Neutrophil (primary cell): ENCODE measurements at regions not wholly inside any gene's neighbourhood (a gene's known extent, or its start where the extent isn't known, plus 50 kb on each side); places are given as distances from the start of the nearest gene placed in this dataset.

Experiments used
- H3K27ac ChIP-seq: fragments of 200-600 bp; sonication (generic); 2 replicates; pipeline ENCODE4 v1.5.1; 2016; ENCODE audit warnings: mild to moderate bottlenecking, moderate library complexity
- H3K27me3 ChIP-seq: fragments of 200-600 bp; sonication (generic); 2 replicates; pipeline ENCODE4 v1.6.0; 2016; ENCODE audit warnings: mild to moderate bottlenecking
- H3K36me3 ChIP-seq: fragments of 200-600 bp; sonication (generic); 2 replicates; pipeline ENCODE4 v1.5.1; 2017
- H3K4me1 ChIP-seq, 2 experiments: fragments of 200-600 bp in 1 of 2; sonication (generic) in 1 of 2; 1 replicate in 1 of 2; 2 replicates in 1 of 2; pipeline versions ENCODE4 v1.5.1 to v1.6.1; 2013 to 2016; ENCODE audit warnings: low read depth in 1 of 2, low read length in 1 of 2, mild to moderate bottlenecking in 1 of 2, moderate library complexity in 1 of 2; ENCODE audit not compliant: control insufficient read depth in 1 of 2, insufficient read depth in 1 of 2
- H3K4me3 ChIP-seq, 2 experiments: fragments of 200-600 bp in 1 of 2; sonication (generic) in 1 of 2; 1 replicate in 1 of 2; 2 replicates in 1 of 2; pipeline ENCODE4 v1.5.1; 2013 to 2016; ENCODE audit warnings: low read depth in 1 of 2, low read length in 1 of 2, mild to moderate bottlenecking in 1 of 2, moderate library complexity in 1 of 2
- H3K9me3 ChIP-seq: fragments of 200-600 bp; sonication (generic); 2 replicates; pipeline ENCODE4 v1.5.1; 2016
- TF ChIP-seq, protein P1 (sequence below): fragments of 200-600 bp; sonication (generic); IDR thresholded peaks from 2 replicates; pipeline ENCODE4 v1.5.1; 2016; ENCODE audit warnings: antibody characterized with exemption

DNA sequence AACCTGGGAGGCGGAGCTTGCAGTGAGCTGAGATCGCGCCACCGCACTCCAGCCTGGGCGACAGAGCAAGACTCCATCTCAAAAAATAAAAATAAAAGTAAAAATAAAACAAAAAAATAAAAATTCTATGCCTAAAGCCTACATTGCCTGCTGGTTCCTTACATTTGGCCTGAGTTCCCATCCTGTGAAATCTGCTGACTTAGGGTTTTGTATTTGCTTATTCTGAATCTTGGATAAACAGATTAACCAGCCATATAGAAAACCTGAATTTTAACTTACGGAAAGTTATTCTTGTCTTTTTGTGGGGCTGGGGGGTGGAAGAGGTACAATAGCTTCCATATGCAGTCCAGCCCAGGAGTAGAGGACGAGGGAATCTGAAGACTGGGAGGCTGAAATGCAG, 73.7 kb upstream of the UMPS start:
- Histone ChIP-seq H3K4me3 (no peak overlapping the region), H3K9me3 (no peaks in the 10 kb centered on the region), H3K27ac (no peak overlapping the region), H3K36me3 (no peaks in the 10 kb centered on the region), H3K27me3 (no peaks in the 10 kb centered on the region), H3K4me1 (no peaks in the 10 kb centered on the region)
- TF ChIP-seq, protein P1, sequence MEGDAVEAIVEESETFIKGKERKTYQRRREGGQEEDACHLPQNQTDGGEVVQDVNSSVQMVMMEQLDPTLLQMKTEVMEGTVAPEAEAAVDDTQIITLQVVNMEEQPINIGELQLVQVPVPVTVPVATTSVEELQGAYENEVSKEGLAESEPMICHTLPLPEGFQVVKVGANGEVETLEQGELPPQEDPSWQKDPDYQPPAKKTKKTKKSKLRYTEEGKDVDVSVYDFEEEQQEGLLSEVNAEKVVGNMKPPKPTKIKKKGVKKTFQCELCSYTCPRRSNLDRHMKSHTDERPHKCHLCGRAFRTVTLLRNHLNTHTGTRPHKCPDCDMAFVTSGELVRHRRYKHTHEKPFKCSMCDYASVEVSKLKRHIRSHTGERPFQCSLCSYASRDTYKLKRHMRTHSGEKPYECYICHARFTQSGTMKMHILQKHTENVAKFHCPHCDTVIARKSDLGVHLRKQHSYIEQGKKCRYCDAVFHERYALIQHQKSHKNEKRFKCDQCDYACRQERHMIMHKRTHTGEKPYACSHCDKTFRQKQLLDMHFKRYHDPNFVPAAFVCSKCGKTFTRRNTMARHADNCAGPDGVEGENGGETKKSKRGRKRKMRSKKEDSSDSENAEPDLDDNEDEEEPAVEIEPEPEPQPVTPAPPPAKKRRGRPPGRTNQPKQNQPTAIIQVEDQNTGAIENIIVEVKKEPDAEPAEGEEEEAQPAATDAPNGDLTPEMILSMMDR = no peak

DNA sequence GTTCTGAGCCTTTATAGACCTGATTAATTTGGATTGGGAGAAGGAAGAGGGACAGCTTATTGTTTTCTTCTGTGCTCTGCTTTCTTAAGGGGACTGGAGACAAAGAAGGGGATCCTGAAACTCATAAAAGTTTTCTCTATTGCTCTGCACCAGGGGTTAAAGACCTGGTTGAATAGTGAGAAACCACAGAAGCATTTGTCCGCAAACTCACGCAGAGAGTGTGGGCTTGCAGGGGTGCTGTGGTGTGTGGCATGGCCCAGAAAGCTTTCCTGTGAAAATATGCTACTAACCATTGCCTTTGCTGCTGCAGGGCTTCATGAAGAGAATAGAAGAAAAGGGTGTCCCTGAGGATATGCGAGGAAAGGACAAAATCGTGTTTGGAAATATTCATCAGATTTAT, 73.1 kb upstream of the UMPS start:
- Histone ChIP-seq H3K27ac (no peak overlapping the region), H3K36me3 (no peaks in the 10 kb centered on the region), H3K4me1 (no peaks in the 10 kb centered on the region), H3K9me3 (no peaks in the 10 kb centered on the region), H3K27me3 (no peaks in the 10 kb centered on the region), H3K4me3 (no peak overlapping the region)
- TF ChIP-seq, protein P1 = no peak

DNA sequence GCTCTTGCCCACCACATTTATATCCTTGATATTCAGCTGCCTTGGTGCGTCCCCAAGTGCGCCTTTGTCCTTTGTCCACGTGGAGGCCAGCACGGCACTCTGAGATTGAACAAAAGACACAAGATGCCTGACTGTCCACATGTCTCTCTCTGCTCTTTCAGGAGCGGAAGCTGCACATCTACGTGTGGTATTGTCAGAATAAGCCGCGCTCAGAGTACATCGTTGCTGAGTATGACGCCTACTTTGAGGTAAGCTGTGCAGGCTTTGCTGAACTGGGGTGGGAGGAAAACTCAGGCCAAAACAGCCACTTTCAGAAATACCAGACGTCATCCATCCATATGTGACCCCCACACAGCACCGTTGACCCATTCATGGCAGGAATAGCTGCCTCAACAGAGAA, 72.0 kb upstream of the UMPS start:
- TF ChIP-seq, protein P1 = no peak
- H3K4me3 ChIP-seq = no peak overlapping the region
- no peak overlapping the region for H3K27ac ChIP-seq
- H3K4me1 ChIP-seq = no peaks in the 10 kb centered on the region
- H3K27me3 ChIP-seq = no peaks in the 10 kb centered on the region
- no peaks in the 10 kb centered on the region for H3K9me3 ChIP-seq
- no peaks in the 10 kb centered on the region for H3K36me3 ChIP-seq

DNA sequence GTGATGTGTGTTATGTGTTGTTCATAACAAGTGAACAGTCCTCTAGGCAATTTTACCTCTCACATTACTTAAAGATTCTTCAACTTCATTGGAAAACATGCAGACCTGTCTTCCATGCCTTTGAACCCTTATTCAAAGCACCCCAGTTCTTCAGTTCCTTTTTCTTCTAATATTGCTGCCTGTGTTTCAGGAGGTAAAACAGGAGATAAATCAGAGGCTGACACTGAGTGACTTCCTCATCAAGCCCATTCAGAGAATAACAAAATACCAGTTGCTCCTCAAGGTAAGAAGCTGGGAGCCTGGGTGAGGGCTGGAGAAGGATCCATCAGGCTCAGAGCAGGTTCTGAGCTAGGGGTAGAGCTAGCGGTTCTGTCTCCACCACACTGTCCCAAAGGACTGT, 71.1 kb upstream of the UMPS start:
- H3K4me3 ChIP-seq = no peak overlapping the region
- no peaks in the 10 kb centered on the region for H3K9me3 ChIP-seq
- no peak overlapping the region for H3K27ac ChIP-seq
- TF ChIP-seq, protein P1 = no peak
- no peaks in the 10 kb centered on the region for H3K4me1 ChIP-seq
- no peaks in the 10 kb centered on the region for H3K36me3 ChIP-seq
- H3K27me3 ChIP-seq = no peaks in the 10 kb centered on the region

DNA sequence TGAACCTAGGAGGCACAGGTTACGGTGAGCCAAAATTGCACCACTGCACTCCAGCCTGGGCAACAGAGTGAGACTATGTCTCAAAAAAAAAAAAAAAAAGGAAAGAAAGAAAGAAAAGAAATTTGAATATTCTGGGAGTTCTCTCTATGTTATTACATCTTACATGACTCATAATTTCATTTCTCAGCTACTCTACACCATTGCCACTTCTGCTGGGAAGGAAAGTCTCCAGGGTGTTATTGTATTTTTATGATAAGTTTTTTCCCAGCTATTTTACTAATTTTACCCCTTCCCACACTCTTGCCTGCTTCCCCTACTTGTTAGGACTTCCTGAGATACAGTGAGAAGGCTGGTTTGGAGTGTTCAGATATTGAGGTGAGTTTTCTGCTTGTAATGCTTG, 69.7 kb upstream of the UMPS start:
- H3K27me3 ChIP-seq = no peaks in the 10 kb centered on the region
- H3K36me3 ChIP-seq = no peaks in the 10 kb centered on the region
- no peak overlapping the region for H3K4me3 ChIP-seq
- no peaks in the 10 kb centered on the region for H3K9me3 ChIP-seq
- no peak overlapping the region for H3K27ac ChIP-seq
- TF ChIP-seq, protein P1 = no peak
- no peaks in the 10 kb centered on the region for H3K4me1 ChIP-seq

DNA sequence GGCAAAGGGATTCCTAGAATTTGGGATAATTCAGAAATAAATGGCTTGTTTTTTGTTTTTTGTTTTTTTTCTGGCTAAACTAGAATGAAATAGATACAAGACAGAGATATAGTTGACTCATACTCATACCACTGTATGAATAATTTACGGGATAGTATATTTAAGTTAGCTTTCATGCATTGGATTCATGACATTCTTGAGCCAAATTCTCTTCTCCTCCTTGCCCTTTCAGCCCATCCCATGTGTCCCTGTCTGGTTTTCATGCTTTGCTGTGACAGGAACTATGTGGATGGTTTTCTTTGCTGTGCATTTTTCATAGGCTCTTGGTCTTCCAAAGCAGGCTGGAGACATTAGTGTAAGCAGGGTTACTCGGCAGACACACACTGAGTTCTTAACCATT, 66.6 kb upstream of the UMPS start:
- H3K9me3 ChIP-seq = no peaks in the 10 kb centered on the region
- no peak overlapping the region for H3K4me3 ChIP-seq
- H3K27ac ChIP-seq = no peak overlapping the region

More for the DNA sequence above, 66.6 kb upstream of the UMPS start:
- Histone ChIP-seq H3K27me3 (no peaks in the 10 kb centered on the region), H3K4me1 (no peaks in the 10 kb centered on the region), H3K36me3 (no peaks in the 10 kb centered on the region)
- TF ChIP-seq, protein P1 = no peak
